Esophagus (tissue), 2 donors: ENCODE measurements at regions not wholly inside any gene's neighbourhood (a gene's known extent, or its start where the extent isn't known, plus 50 kb on each side); places are given as distances from the start of the nearest gene placed in this dataset.
A peak's percentile ranks its signal among the peaks of the same experiment; 100 is the strongest.

Experiments
- H3K27ac ChIP-seq, 2 donors: one replicate each; pipeline ENCODE4 v1.5.1; 2013; ENCODE audit warnings: low read depth in 2 of 2, mild to moderate bottlenecking in 2 of 2, inconsistent platforms in 1 of 2, low read length in 1 of 2, moderate library complexity in 1 of 2
- H3K27me3 ChIP-seq, 2 donors: one replicate each; pipeline ENCODE4 v1.6.1; 2013; ENCODE audit warnings: low read length in 2 of 2, control low read depth in 1 of 2, mild to moderate bottlenecking in 1 of 2; ENCODE audit not compliant: insufficient read depth in 2 of 2, control insufficient read depth in 1 of 2
- H3K36me3 ChIP-seq, 2 donors: one replicate each; pipeline ENCODE4 v1.6.1; 2013; ENCODE audit warnings: low read length in 1 of 2; ENCODE audit not compliant: control insufficient read depth in 2 of 2, insufficient read depth in 2 of 2
- H3K4me1 ChIP-seq, 2 donors: one replicate each; pipeline ENCODE4 v1.6.1; 2013; ENCODE audit warnings: low read length in 1 of 2; ENCODE audit not compliant: control insufficient read depth in 2 of 2, insufficient read depth in 2 of 2
- H3K4me3 ChIP-seq, 2 donors: one replicate each; pipeline ENCODE4 v1.5.1; 2013; ENCODE audit warnings: low read length in 2 of 2, mild to moderate bottlenecking in 2 of 2, low read depth in 1 of 2, moderate library complexity in 1 of 2
- H3K9me3 ChIP-seq, 2 donors: one replicate each; pipeline ENCODE4 v1.6.1; 2013; ENCODE audit warnings: mild to moderate bottlenecking in 2 of 2, low read depth in 1 of 2, low read length in 1 of 2, moderate library complexity in 1 of 2; ENCODE audit not compliant: control insufficient read depth in 2 of 2, insufficient read depth in 1 of 2
- WGBS, 2 donors: extraction: QIAGEN DNeasy Blood & Tissue Kit; methylation state at CpG; one replicate each; pipeline ENCODE4 v1.1.7; 2013; 5-methylcytosine and 5-hydroxymethylcytosine counted together
- donor health status: healthy with polysubstance abuse.
- donor health status: Bipolar disorder and iron deficiency.

DNA sequence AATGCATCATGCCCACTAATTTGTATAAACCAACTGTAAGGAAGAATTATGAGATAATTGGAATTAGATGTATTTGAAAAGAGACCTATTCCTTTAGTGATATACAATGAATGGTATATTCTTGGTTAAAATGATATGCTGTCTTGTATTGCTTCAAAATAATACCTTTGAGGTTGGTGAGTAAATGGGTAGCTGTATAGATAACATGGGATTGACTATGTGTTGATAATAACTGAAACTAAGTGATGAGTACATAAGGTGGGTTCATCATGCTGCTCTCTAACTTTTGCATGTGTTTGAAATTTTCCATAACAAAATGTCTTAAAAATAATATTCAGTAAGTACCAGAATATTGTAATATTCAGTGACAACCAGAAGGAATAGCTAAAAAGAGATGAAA lies 272.6 kb upstream of the ZPLD1 start:
- Histone ChIP-seq H3K4me1 (no peaks in the 10 kb centered on the region), H3K27ac (no peak overlapping the region), H3K4me3 (no peak overlapping the region), H3K9me3 (no peaks in the 10 kb centered on the region), H3K36me3 (no peaks in the 10 kb centered on the region), H3K27me3 (no peaks in the 10 kb centered on the region)

DNA sequence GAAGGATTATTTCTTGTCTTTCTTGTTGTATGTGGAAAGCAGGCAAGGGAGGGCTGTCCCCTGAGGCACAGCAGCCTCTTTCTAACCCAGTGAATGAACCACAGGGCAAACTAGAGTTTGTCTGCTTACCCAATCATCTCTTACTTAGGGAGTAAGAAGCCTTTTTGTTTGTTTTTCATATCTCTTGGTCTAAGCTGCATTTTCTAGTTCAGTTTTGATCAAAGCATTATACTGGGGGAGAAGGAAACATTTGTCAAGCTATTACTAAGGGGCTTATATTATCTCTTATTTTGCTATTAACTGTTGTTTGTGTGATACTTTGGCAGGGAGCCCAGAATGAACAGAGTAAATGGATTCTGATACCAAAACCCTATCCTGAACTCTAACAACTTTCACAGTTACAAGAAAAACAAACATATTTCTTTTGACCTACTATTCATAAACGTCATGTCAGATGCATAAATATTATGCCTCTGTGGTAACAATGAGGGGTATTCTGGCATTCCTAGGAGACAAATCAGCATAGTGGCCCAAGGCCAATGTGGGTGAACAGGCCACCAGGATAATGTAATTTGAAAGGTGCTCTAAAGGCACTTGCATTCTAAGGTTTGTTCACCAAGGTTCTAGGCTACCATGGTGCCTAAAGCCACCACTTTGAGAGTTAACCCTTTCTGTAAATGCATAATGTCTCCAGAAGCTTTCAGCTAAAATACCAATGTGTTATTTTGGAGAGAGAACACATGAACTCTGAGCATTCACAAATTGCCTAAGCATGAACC lies 271.6 kb upstream of the ZPLD1 start:
- WGBS, 2 donors = 14 to 20% methylated on average over 1 of the region's 1 CpG
- no peak overlapping the region for H3K4me3 ChIP-seq
- H3K36me3 ChIP-seq = no peaks in the 10 kb centered on the region
- no peaks in the 10 kb centered on the region for H3K4me1 ChIP-seq
- H3K9me3 ChIP-seq = no peaks in the 10 kb centered on the region
- peak overlapping the region; percentile 40 to 54 for H3K27ac ChIP-seq
- H3K27me3 ChIP-seq = no peaks in the 10 kb centered on the region

DNA sequence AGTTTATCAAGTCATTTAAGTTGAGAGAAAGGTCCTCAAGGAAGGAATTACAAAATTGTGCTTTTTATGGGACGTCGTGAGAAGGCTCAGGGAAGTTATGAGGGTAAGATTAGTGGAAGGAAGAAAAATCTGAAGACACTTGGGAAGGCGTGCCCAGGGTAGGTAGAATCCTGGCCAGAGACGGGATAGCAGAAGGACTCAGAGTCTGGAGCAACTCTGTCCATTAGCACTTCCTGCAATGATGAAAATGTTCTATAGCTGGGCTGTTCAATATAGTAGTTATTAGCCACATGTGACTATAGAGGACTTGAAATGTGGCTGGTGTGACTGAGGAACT lies 271.0 kb upstream of the ZPLD1 start:
- H3K36me3 ChIP-seq = no peaks in the 10 kb centered on the region

DNA sequence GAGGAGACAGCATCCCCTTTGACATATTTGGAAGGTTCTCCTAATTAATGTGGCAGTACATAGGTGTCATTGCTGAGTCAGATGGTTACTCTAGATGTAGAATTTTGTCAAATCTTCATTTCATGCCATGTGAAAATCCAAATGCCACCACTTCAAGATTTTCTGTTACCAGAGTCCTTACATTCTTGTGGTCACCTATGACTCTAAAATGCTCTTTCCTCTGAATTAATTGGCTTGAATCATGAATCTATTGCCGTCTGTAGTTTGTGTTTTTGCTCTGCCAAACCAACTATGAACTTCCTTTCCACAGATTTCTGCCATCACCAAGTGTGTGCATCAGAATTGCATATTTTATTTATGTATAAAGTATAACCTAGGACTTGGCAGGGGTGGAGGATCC lies 269.4 kb upstream of the ZPLD1 start:
- H3K36me3 ChIP-seq = no peaks in the 10 kb centered on the region
- H3K27me3 ChIP-seq = no peaks in the 10 kb centered on the region
- H3K27ac ChIP-seq = no peak overlapping the region
- 88 to 90% methylated on average over 1 of the region's 1 CpG for WGBS, 2 donors
- H3K9me3 ChIP-seq = no peaks in the 10 kb centered on the region
- H3K4me3 ChIP-seq = no peak overlapping the region
- H3K4me1 ChIP-seq = no peaks in the 10 kb centered on the region

More for the DNA sequence above, 271.0 kb upstream of the ZPLD1 start:
- no peaks in the 10 kb centered on the region for H3K27me3 ChIP-seq
- H3K9me3 ChIP-seq = no peaks in the 10 kb centered on the region
- 61 to 63% methylated on average over 4 of the region's 4 CpGs for WGBS, 2 donors
- H3K4me1 ChIP-seq = no peaks in the 10 kb centered on the region
- no peak overlapping the region for H3K4me3 ChIP-seq
- H3K27ac ChIP-seq = peak overlapping the region; percentile 52 to 54

DNA sequence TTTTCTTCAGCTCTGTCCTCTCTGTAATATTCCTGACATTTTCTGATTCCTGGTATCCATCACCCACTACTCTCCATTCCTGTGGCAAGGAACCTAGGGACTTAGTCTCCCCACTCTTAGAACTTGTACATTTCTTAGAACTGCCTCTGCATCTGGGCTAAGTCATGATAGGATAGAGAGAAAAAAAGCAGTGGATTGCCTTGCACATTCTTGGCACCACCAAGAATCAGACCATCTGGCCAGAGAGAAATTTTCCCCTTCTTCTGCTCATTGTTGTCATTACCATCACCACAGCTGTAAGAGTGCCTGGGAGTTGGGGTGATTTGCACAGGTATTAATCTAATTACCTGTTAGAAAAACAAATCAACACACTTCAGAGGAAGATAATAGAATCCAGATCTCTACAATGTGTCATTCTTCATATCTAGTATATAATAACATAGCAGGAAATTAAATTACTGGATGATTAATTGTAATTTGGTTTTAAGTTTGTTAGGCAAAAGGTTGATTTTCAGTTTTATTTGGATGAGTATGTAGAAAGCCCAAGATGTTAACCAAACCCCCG lies 264.8 kb upstream of the ZPLD1 start:
- no peaks in the 10 kb centered on the region for H3K4me1 ChIP-seq
- H3K4me3 ChIP-seq = no peak overlapping the region
- WGBS, 2 donors = 88 to 90% methylated on average over 1 of the region's 1 CpG

DNA sequence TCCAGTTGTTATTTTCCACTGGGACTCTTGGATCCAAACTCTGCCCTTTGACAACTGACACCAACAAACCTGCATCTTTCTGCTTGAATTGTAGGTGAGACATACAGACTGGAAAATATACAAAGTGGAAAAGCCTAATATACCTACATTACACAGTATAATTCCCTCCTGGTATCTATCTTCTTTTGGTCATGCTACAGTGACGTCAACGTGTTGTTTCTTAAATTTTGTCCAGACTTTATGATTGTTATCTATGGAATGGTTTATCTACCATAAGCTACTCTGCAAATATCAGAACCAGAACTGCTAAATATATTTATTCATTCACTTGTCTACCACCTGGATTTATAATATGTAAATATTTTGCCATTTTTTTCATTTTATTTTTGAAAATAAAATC lies 264.3 kb upstream of the ZPLD1 start:
- Histone ChIP-seq H3K27me3 (no peaks in the 10 kb centered on the region), H3K27ac (no peak overlapping the region), H3K4me3 (no peak overlapping the region), H3K4me1 (no peaks in the 10 kb centered on the region), H3K9me3 (no peaks in the 10 kb centered on the region), H3K36me3 (no peaks in the 10 kb centered on the region)
- 85 to 88% methylated on average over 2 of the region's 2 CpGs for WGBS, 2 donors

More for the DNA sequence above, 264.8 kb upstream of the ZPLD1 start:
- Histone ChIP-seq H3K36me3 (no peaks in the 10 kb centered on the region), H3K27me3 (no peaks in the 10 kb centered on the region), H3K9me3 (no peaks in the 10 kb centered on the region), H3K27ac (no peak overlapping the region)

DNA sequence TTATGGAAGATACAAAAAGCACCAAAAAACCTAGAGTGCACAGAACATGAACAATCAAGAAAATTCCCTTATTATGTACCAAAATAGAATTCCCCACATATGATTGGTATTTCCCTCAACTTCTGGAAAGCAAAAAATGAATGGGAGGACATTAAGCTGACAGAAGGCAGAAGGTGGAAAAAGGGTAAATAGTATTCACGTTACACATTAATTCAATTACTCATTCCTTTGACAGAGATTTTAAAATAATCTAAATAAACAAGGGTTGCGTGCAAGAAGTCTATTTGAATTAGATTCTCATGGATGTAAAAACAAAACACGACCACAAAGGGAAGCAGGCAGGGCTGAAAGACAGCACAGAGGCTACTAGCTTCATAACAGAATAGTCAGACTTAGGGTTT lies 260.5 kb upstream of the ZPLD1 start:
- WGBS, 2 donors = 40 to 45% methylated on average over 3 of the region's 3 CpGs
- Histone ChIP-seq H3K27ac (no peak overlapping the region), H3K4me1 (no peaks in the 10 kb centered on the region), H3K27me3 (no peaks in the 10 kb centered on the region), H3K4me3 (no peak overlapping the region), H3K9me3 (no peaks in the 10 kb centered on the region), H3K36me3 (no peaks in the 10 kb centered on the region)

DNA sequence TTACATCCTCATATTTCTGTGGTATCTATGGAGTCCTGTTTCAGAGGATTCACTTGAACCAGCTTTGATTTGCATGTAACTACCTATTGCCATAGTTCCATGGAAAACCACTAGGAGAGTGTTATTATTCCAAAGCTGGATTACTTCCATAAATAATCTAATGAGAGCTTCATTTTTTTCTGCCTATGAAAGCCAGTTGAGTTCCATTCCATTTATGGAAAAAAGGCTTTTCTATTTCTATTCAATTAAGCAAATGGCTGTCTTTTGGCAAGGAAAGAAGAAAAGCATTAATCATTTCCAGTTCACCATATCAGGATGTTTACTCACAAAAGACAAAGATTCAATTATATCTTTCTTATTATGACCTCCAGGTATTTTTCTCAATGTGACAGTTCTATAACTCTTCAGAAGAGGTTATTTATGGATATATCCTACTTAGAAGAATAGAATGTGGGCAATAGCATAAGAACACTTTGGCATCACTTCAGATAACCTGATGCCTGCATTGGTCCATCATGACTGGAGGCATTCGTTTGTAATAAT lies 259.9 kb upstream of the ZPLD1 start:
- Histone ChIP-seq H3K36me3 (no peaks in the 10 kb centered on the region), H3K4me1 (no peaks in the 10 kb centered on the region), H3K4me3 (no peak overlapping the region), H3K27ac (no peak overlapping the region), H3K9me3 (no peaks in the 10 kb centered on the region), H3K27me3 (no peaks in the 10 kb centered on the region)
- 33 to 54% methylated on average over 1 of the region's 1 CpG for WGBS, 2 donors

DNA sequence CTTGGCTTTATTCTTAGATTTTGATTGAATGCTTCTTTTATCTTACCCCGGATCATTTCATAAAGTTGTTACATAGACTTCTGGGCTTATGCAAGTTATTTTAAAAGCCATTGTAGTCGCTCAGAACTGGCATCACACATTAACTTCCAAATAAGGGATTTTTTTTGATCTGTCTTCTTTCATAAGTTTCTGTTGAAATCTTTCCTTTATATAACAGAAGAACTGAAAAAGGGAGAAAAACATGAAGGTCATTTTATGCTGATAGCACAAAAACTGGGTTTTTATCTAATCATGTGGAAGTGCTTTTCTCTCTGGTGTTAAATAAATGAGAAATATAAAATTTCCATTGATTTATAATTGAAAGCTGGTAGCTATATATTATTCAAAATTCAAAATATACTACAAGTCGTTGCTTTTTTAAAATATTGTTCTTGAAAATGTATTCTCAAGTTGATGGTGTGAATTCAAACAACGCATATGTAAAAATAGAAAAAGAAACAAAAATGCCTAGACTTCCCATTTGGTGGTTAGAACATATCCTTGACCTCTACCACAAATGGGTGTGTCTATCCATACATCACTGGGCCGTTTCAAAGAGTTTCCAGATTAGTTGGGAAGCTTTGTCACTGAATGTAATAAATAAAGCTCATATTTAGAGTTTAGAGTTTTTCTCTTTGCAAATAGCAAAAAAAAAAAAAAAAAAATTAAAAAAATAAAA lies 258.3 kb upstream of the ZPLD1 start:
- Histone ChIP-seq H3K27ac (no peak overlapping the region), H3K4me1 (no peaks in the 10 kb centered on the region)
- WGBS, 2 donors = 61 to 71% methylated on average over 5 of the region's 5 CpGs

More for the DNA sequence above, 258.3 kb upstream of the ZPLD1 start:
- no peaks in the 10 kb centered on the region for H3K27me3 ChIP-seq
- H3K9me3 ChIP-seq = no peaks in the 10 kb centered on the region
- H3K36me3 ChIP-seq = no peaks in the 10 kb centered on the region
- no peak overlapping the region for H3K4me3 ChIP-seq
